ENCODE measurements at regions not wholly inside any gene's neighbourhood (a gene's known extent, or its start where the extent isn't known, plus 50 kb on each side); places are given as distances from the start of the nearest gene placed in this dataset.

GRCh38 chr11:45061641-45062040, 84.8 kb upstream of the PRDM11 start:
- TF ChIP-seq CTCF (IDR thresholded peaks at IDR 0.05), result no peak
- TF ChIP-seq POLR2A (IDR thresholded peaks at IDR 0.05), result no peak
- TF ChIP-seq EP300 (IDR thresholded peaks at IDR 0.05), result no peak

Measured in ovary (tissue), 3 donors.